Peyer's patch (tissue), 4 donors: ENCODE measurements at regions not wholly inside any gene's neighbourhood (a gene's known extent, or its start where the extent isn't known, plus 50 kb on each side); places are given as distances from the start of the nearest gene placed in this dataset.

ENCODE experiments used
- POLR2A ChIP-seq, 2 donors: fragments of 450-650 bp; IDR thresholded peaks; one replicate each; pipeline ENCODE4 v1.5.1; 2017; ENCODE audit warnings: antibody characterized with exemption in 2 of 2, mild to moderate bottlenecking in 2 of 2, moderate library complexity in 2 of 2
- TF ChIP-seq, protein P1 (sequence below), 6 experiments: fragments of 450-650 bp in 4 of 6; fragments of 200-600 bp in 2 of 6; sonication (generic) in 1 of 6; IDR thresholded peaks; one replicate each; pipeline ENCODE4 v1.5.1; 2017 to 2019; ENCODE audit warnings: antibody characterized with exemption in 6 of 6, mild to moderate bottlenecking in 3 of 6, moderate library complexity in 1 of 6

DNA sequence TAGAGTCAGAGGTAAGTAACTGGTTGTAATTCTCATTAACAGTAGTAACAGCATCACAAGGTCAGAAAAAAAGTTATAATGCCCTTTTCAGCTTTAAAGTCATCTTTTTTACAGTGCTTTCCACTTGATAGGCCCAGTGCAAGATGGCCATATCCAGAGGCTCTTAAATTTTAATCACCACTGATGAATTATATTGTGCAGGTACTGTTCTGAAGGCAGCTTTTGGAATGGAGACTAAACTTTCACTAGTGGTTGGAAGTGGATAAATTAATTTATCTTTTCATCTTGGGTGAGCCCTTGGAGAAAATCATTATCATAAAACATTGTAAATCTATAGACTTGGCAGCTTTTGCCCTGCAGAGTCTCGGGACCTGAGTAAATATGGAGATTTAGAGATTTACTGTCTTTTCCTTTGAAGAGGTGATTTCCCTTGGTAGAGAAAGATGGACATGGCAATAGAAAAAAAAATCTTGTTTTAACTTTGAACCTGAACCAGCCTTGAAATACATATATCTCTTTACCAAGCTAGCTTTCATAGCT is 969.1 kb upstream of the NOVA1 start:
- TF ChIP-seq, protein P1, sequence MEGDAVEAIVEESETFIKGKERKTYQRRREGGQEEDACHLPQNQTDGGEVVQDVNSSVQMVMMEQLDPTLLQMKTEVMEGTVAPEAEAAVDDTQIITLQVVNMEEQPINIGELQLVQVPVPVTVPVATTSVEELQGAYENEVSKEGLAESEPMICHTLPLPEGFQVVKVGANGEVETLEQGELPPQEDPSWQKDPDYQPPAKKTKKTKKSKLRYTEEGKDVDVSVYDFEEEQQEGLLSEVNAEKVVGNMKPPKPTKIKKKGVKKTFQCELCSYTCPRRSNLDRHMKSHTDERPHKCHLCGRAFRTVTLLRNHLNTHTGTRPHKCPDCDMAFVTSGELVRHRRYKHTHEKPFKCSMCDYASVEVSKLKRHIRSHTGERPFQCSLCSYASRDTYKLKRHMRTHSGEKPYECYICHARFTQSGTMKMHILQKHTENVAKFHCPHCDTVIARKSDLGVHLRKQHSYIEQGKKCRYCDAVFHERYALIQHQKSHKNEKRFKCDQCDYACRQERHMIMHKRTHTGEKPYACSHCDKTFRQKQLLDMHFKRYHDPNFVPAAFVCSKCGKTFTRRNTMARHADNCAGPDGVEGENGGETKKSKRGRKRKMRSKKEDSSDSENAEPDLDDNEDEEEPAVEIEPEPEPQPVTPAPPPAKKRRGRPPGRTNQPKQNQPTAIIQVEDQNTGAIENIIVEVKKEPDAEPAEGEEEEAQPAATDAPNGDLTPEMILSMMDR (IDR thresholded peaks at IDR 0.05), result no peak
- TF ChIP-seq POLR2A (IDR thresholded peaks at IDR 0.05), result no peak
